Activated naive CD8-positive, alpha-beta T cell treated with anti-CD3 and anti-CD28 coated beads for 36 hours (primary cell): ENCODE measurements at regions not wholly inside any gene's neighbourhood (a gene's known extent, or its start where the extent isn't known, plus 50 kb on each side); places are given as distances from the start of the nearest gene placed in this dataset.

Source experiments
- DNase-seq: peaks from one replicate; pipeline ENCODE4 v3.0.0; 2021
- H3K27ac Mint-ChIP-seq: one replicate; pipeline ENCODE4 v1.8.0; 2022; ENCODE audit warnings: mild to moderate bottlenecking, moderate library complexity, mixed read lengths
- H3K27me3 Mint-ChIP-seq: one replicate; pipeline ENCODE4 v1.8.0; 2022; ENCODE audit warnings: mild to moderate bottlenecking, mixed read lengths
- H3K36me3 Mint-ChIP-seq: one replicate; pipeline ENCODE4 v1.8.0; 2021; ENCODE audit warnings: mild to moderate bottlenecking, mixed read lengths
- H3K4me1 Mint-ChIP-seq: one replicate; pipeline ENCODE4 v1.8.0; 2021; ENCODE audit warnings: mixed read lengths
- H3K4me3 Mint-ChIP-seq: one replicate; pipeline ENCODE4 v1.8.0; 2022; ENCODE audit warnings: mild to moderate bottlenecking, moderate library complexity, mixed read lengths
- H3K9me3 Mint-ChIP-seq: one replicate; pipeline ENCODE4 v1.8.0; 2022; ENCODE audit warnings: mixed read lengths

- Mint-ChIP-seq H3K27me3 (peaks cover 30% of the 10 kb centered on the region), H3K9me3 (no peaks in the 10 kb centered on the region), H3K27ac (no peak overlapping the region), H3K36me3 (no peaks in the 10 kb centered on the region), H3K4me1 (no peaks in the 10 kb centered on the region), H3K4me3 (no peak overlapping the region)
- DNase-seq, result no peak
Measured at GRCh38 chr7:24191362-24191761, 92.6 kb upstream of the NPY start.

- H3K4me3 Mint-ChIP-seq, result no peak overlapping the region
- no peaks in the 10 kb centered on the region for H3K9me3 Mint-ChIP-seq
- H3K4me1 Mint-ChIP-seq, result no peaks in the 10 kb centered on the region
- no peaks in the 10 kb centered on the region for H3K36me3 Mint-ChIP-seq
- no peak for DNase-seq
- H3K27me3 Mint-ChIP-seq, result peaks cover 30% of the 10 kb centered on the region
- no peak overlapping the region for H3K27ac Mint-ChIP-seq
Measured at GRCh38 chr7:24192053-24192452, 91.9 kb upstream of the NPY start.

- Mint-ChIP-seq H3K27me3 (peaks cover 26% of the 10 kb centered on the region), H3K4me3 (no peak overlapping the region), H3K9me3 (no peaks in the 10 kb centered on the region), H3K27ac (no peak overlapping the region), H3K36me3 (no peaks in the 10 kb centered on the region), H3K4me1 (no peaks in the 10 kb centered on the region)
- no peak for DNase-seq
Measured at GRCh38 chr7:24192691-24193090, 91.3 kb upstream of the NPY start.

- no peaks in the 10 kb centered on the region for H3K9me3 Mint-ChIP-seq
- no peak overlapping the region for H3K4me3 Mint-ChIP-seq
- H3K27ac Mint-ChIP-seq, result no peak overlapping the region
- no peak for DNase-seq
- H3K27me3 Mint-ChIP-seq, result peaks cover 3% of the 10 kb centered on the region
- H3K36me3 Mint-ChIP-seq, result no peaks in the 10 kb centered on the region
- H3K4me1 Mint-ChIP-seq, result peaks cover 7% of the 10 kb centered on the region
Measured at GRCh38 chr7:24197852-24198251, 86.1 kb upstream of the NPY start.

GRCh38 chr7:24199978-24200377 lies 84.0 kb upstream of the NPY start:
- peaks cover 8% of the 10 kb centered on the region for H3K4me1 Mint-ChIP-seq
- no peaks in the 10 kb centered on the region for H3K36me3 Mint-ChIP-seq
- H3K9me3 Mint-ChIP-seq, result no peaks in the 10 kb centered on the region
- H3K4me3 Mint-ChIP-seq, result no peak overlapping the region
- no peak for DNase-seq
- no peaks in the 10 kb centered on the region for H3K27me3 Mint-ChIP-seq
- H3K27ac Mint-ChIP-seq, result no peak overlapping the region

- Mint-ChIP-seq H3K27ac (no peak overlapping the region), H3K36me3 (no peaks in the 10 kb centered on the region), H3K27me3 (no peaks in the 10 kb centered on the region), H3K4me1 (peaks cover 8% of the 10 kb centered on the region), H3K9me3 (no peaks in the 10 kb centered on the region), H3K4me3 (no peak overlapping the region)
- DNase-seq, result no peak
Measured at GRCh38 chr7:24200407-24200966, 83.5 kb upstream of the NPY start.

GRCh38 chr7:24201226-24201625 lies 82.8 kb upstream of the NPY start:
- Mint-ChIP-seq H3K9me3 (no peaks in the 10 kb centered on the region), H3K36me3 (no peaks in the 10 kb centered on the region), H3K27ac (no peak overlapping the region), H3K4me3 (no peak overlapping the region), H3K4me1 (peaks cover 8% of the 10 kb centered on the region), H3K27me3 (no peaks in the 10 kb centered on the region)
- DNase-seq, result no peak

GRCh38 chr7:24212073-24212472 lies 71.9 kb upstream of the NPY start:
- Mint-ChIP-seq H3K4me1 (no peaks in the 10 kb centered on the region), H3K4me3 (no peak overlapping the region)

GRCh38 chr7:24213311-24213710 lies 70.7 kb upstream of the NPY start:
- DNase-seq, result no peak
- Mint-ChIP-seq H3K27me3 (no peaks in the 10 kb centered on the region), H3K4me3 (no peak overlapping the region), H3K9me3 (no peaks in the 10 kb centered on the region), H3K36me3 (no peaks in the 10 kb centered on the region), H3K27ac (no peak overlapping the region), H3K4me1 (no peaks in the 10 kb centered on the region)

More at GRCh38 chr7:24212073-24212472, 71.9 kb upstream of the NPY start:
- Mint-ChIP-seq H3K9me3 (no peaks in the 10 kb centered on the region), H3K36me3 (no peaks in the 10 kb centered on the region), H3K27ac (no peak overlapping the region), H3K27me3 (no peaks in the 10 kb centered on the region)
- no peak for DNase-seq

- no peak for DNase-seq
- H3K4me1 Mint-ChIP-seq, result no peaks in the 10 kb centered on the region
- H3K36me3 Mint-ChIP-seq, result no peaks in the 10 kb centered on the region
- H3K27me3 Mint-ChIP-seq, result no peaks in the 10 kb centered on the region
- H3K9me3 Mint-ChIP-seq, result no peaks in the 10 kb centered on the region
- H3K27ac Mint-ChIP-seq, result no peak overlapping the region
- H3K4me3 Mint-ChIP-seq, result no peak overlapping the region
Measured at GRCh38 chr7:24214670-24215069, 69.3 kb upstream of the NPY start.

- no peak for DNase-seq
- Mint-ChIP-seq H3K36me3 (no peaks in the 10 kb centered on the region), H3K27me3 (no peaks in the 10 kb centered on the region), H3K9me3 (no peaks in the 10 kb centered on the region), H3K4me1 (no peaks in the 10 kb centered on the region), H3K27ac (no peak overlapping the region), H3K4me3 (no peak overlapping the region)
Measured at GRCh38 chr7:24216576-24217125, 67.3 kb upstream of the NPY start.

GRCh38 chr7:24221500-24221899 lies 62.5 kb upstream of the NPY start:
- H3K4me3 Mint-ChIP-seq, result no peak overlapping the region
- no peak for DNase-seq
- H3K27ac Mint-ChIP-seq, result no peak overlapping the region
- peaks cover 3% of the 10 kb centered on the region for H3K27me3 Mint-ChIP-seq
- H3K9me3 Mint-ChIP-seq, result peaks cover 9% of the 10 kb centered on the region
- H3K36me3 Mint-ChIP-seq, result peaks cover 2% of the 10 kb centered on the region
- no peaks in the 10 kb centered on the region for H3K4me1 Mint-ChIP-seq

GRCh38 chr7:24227068-24227467 lies 56.9 kb upstream of the NPY start:
- no peak overlapping the region for H3K27ac Mint-ChIP-seq

GRCh38 chr7:24227603-24228359 lies 56.2 kb upstream of the NPY start:
- Mint-ChIP-seq H3K4me3 (no peak overlapping the region), H3K36me3 (peaks cover 2% of the 10 kb centered on the region), H3K4me1 (peaks cover 21% of the 10 kb centered on the region), H3K27ac (no peak overlapping the region), H3K27me3 (peaks cover 11% of the 10 kb centered on the region), H3K9me3 (peaks cover 9% of the 10 kb centered on the region)
- peak; percentile 2 for DNase-seq

More at GRCh38 chr7:24227068-24227467, 56.9 kb upstream of the NPY start:
- Mint-ChIP-seq H3K4me1 (peaks cover 21% of the 10 kb centered on the region), H3K4me3 (no peak overlapping the region), H3K36me3 (peaks cover 2% of the 10 kb centered on the region), H3K9me3 (peaks cover 9% of the 10 kb centered on the region), H3K27me3 (peaks cover 11% of the 10 kb centered on the region)
- no peak for DNase-seq

- Mint-ChIP-seq H3K27ac (no peak overlapping the region), H3K4me1 (peaks cover 21% of the 10 kb centered on the region), H3K27me3 (peaks cover 9% of the 10 kb centered on the region), H3K4me3 (no peak overlapping the region), H3K9me3 (peaks cover 3% of the 10 kb centered on the region), H3K36me3 (peaks cover 2% of the 10 kb centered on the region)
- no peak for DNase-seq
Measured at GRCh38 chr7:24229481-24230226, 54.3 kb upstream of the NPY start.
